Trophoblast cell (in vitro differentiated cells and primary cell): ENCODE measurements at regions not wholly inside any gene's neighbourhood (a gene's known extent, or its start where the extent isn't known, plus 50 kb on each side); places are given as distances from the start of the nearest gene placed in this dataset.

Experiments
- DNase-seq, 2 donors: peaks; one replicate each; pipeline ENCODE4 v3.0.0-alpha.2; 2016
- H2AFZ ChIP-seq: 2 replicates; pipeline ENCODE4 v1.6.1; 2013; ENCODE audit warnings: low read length, moderate library complexity, mild to moderate bottlenecking; ENCODE audit not compliant: insufficient read depth, poor library complexity
- H2AK5ac ChIP-seq: 2 replicates; pipeline ENCODE4 v1.6.1; 2013; ENCODE audit warnings: mild to moderate bottlenecking, low read length
- H2BK120ac ChIP-seq: 2 replicates; pipeline ENCODE4 v1.6.1; 2013; ENCODE audit warnings: low read length, mild to moderate bottlenecking, moderate library complexity; ENCODE audit not compliant: insufficient read depth, poor library complexity
- H2BK12ac ChIP-seq: 2 replicates; pipeline ENCODE4 v1.6.1; 2013; ENCODE audit warnings: mild to moderate bottlenecking, low read length, moderate library complexity
- H2BK5ac ChIP-seq: 2 replicates; pipeline ENCODE4 v1.6.1; 2013; ENCODE audit warnings: low read length, low read depth, moderate library complexity, mild to moderate bottlenecking; ENCODE audit not compliant: poor library complexity
- H3K14ac ChIP-seq: 2 replicates; pipeline ENCODE4 v1.6.1; 2013; ENCODE audit warnings: mild to moderate bottlenecking, low read length
- H3K18ac ChIP-seq: 2 replicates; pipeline ENCODE4 v1.6.1; 2013; ENCODE audit warnings: mild to moderate bottlenecking, low read length
- H3K23ac ChIP-seq: 2 replicates; pipeline ENCODE4 v1.6.1; 2013; ENCODE audit warnings: low read length
- H3K27ac ChIP-seq: 2 replicates; pipeline ENCODE4 v1.5.1; 2013; ENCODE audit warnings: low read depth, mild to moderate bottlenecking, inconsistent platforms, low read length, moderate library complexity
- H3K27me3 ChIP-seq: 2 replicates; pipeline ENCODE4 v1.6.1; 2013; ENCODE audit warnings: inconsistent platforms, mild to moderate bottlenecking, low read length, moderate library complexity; ENCODE audit not compliant: insufficient read depth
- H3K36me3 ChIP-seq, 2 experiments: 1 replicate in 1 of 2; 2 replicates in 1 of 2; pipeline ENCODE4 v1.6.1; 2013; ENCODE audit warnings: low read length in 2 of 2, mild to moderate bottlenecking in 2 of 2, moderate library complexity in 1 of 2; ENCODE audit not compliant: insufficient read depth in 2 of 2, control insufficient read depth in 1 of 2
- H3K4ac ChIP-seq: 2 replicates; pipeline ENCODE4 v1.6.1; 2013; ENCODE audit warnings: low read depth, mild to moderate bottlenecking, low read length, moderate library complexity
- H3K4me1 ChIP-seq, 2 experiments: 1 replicate in 1 of 2; 2 replicates in 1 of 2; pipeline ENCODE4 v1.6.1; 2013; ENCODE audit warnings: low read length in 2 of 2, mild to moderate bottlenecking in 2 of 2, moderate library complexity in 1 of 2; ENCODE audit not compliant: insufficient read depth in 2 of 2, control insufficient read depth in 1 of 2
- H3K4me2 ChIP-seq: 2 replicates; pipeline ENCODE4 v1.6.1; 2013; ENCODE audit warnings: inconsistent platforms, mild to moderate bottlenecking, low read length, moderate library complexity
- H3K4me3 ChIP-seq: 2 replicates; pipeline ENCODE4 v1.5.1; 2013; ENCODE audit warnings: mild to moderate bottlenecking, low read depth, low read length, inconsistent platforms
- H3K79me1 ChIP-seq: one replicate; pipeline ENCODE4 v1.6.1; 2013; ENCODE audit warnings: low read length
- H3K79me2 ChIP-seq: 2 replicates; pipeline ENCODE4 v1.6.1; 2013; ENCODE audit warnings: low read length, mild to moderate bottlenecking; ENCODE audit not compliant: control insufficient read depth, insufficient read depth, poor library complexity
- H3K9ac ChIP-seq: 2 replicates; pipeline ENCODE4 v1.6.1; 2013; ENCODE audit warnings: mild to moderate bottlenecking, low read length
- H3K9me3 ChIP-seq: 2 replicates; pipeline ENCODE4 v1.6.1; 2013; ENCODE audit warnings: low read depth, mild to moderate bottlenecking, control low read depth, inconsistent platforms, low read length; ENCODE audit not compliant: insufficient read depth
- H4K12ac ChIP-seq: 2 replicates; pipeline ENCODE4 v1.6.1; 2013; ENCODE audit warnings: low read depth, mild to moderate bottlenecking, low read length, moderate library complexity
- H4K8ac ChIP-seq: 2 replicates; pipeline ENCODE4 v1.6.1; 2013; ENCODE audit warnings: low read depth, mild to moderate bottlenecking, low read length, moderate library complexity
- H4K91ac ChIP-seq: one replicate; pipeline ENCODE4 v1.6.1; 2013; ENCODE audit warnings: low read depth, mild to moderate bottlenecking, low read length, moderate library complexity
- WGBS: extraction: QIAGEN DNeasy Blood & Tissue Kit; methylation state at CpG from one replicate; pipeline ENCODE4 v1.1.7; 2013; ENCODE audit warnings: missing lambda C conversion rate; ENCODE audit not compliant: insufficient read length, insufficient coverage; ENCODE audit errors: extremely low coverage; 5-methylcytosine and 5-hydroxymethylcytosine counted together

DNA sequence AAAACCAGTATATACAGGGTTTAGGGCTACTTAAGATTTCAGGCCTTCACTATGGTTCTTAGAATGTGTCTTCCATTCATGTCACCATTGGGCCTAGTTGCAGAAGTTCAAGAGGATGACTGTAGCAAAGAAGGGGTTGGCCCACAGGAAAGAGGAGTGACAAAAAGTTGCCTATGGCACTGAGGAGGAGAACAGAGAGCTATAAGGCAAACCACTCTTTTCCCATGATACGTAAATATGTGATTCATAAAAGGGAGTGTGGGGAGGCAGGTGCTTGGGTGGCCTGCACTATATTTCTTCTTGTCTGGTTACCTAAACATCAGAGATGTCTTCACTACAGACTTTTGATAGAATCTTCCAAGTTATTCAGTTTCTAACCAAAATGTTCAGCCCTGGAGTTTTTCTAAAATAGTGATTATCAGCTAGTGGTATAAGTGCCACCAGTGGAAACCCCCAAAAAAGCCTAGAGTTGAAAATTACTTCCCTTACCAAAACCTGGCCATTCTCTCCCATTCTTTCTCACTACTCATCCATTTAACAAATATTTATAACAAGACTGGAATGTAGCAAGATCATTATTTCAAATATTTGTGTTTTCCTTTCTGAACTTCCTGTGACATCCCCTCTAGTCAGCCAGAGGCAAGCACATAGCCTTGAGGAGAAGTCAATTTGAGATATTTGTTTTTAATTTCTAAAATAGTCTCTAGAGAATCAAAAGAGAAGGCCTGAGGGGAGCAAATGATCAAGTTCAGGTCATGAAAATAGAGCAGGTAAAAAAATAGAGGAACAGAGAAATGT lies 367.4 kb downstream of the EFNA5 start:
- Histone ChIP-seq H3K4me1 (peaks cover 4 to 5% of the 10 kb centered on the region in 2 experiments), H4K12ac (no peak overlapping the region), H3K79me1 (no peaks in the 10 kb centered on the region), H3K27ac (no peak overlapping the region), H3K27me3 (no peaks in the 10 kb centered on the region), H3K18ac (no peak overlapping the region), H3K4me2 (no peak overlapping the region), H2AK5ac (no peak overlapping the region), H3K36me3 (no peaks in the 10 kb centered on the region), H2AFZ (no peak overlapping the region), H3K79me2 (no peaks in the 10 kb centered on the region), H4K91ac (no peak overlapping the region), H4K8ac (no peak overlapping the region), H3K23ac (no peak overlapping the region), H3K9me3 (no peaks in the 10 kb centered on the region), H2BK120ac (no peak overlapping the region), H3K9ac (no peak overlapping the region), H2BK5ac (no peak overlapping the region), H2BK12ac (peak overlapping the region; percentile 59), H3K4ac (no peak overlapping the region), H3K14ac (no peak overlapping the region), H3K4me3 (no peak overlapping the region)
- no CpG with 5 or more reads among the region's 1 CpG for WGBS
- no peak for DNase-seq

DNA sequence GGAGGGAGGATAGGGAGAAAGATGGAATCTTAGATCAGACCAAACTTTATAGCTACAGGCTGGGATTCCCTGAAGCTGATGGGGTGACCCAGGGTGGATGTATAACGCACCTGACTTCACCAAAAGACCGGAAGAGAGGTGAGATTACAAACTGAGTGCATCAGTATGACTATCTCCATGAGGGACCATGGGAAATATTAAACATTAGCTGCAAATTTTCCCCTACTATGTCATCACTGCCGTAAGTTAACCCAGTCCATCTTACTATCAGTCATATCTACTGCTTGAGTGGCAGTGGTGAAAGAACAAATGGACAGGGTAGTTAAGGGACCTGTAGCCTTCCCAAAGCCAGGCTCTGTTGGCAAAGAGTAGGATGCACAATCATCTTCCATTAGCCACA lies 368.3 kb downstream of the EFNA5 start:
- Histone ChIP-seq H3K14ac (no peak overlapping the region), H2BK5ac (no peak overlapping the region), H3K79me1 (no peaks in the 10 kb centered on the region)

DNA sequence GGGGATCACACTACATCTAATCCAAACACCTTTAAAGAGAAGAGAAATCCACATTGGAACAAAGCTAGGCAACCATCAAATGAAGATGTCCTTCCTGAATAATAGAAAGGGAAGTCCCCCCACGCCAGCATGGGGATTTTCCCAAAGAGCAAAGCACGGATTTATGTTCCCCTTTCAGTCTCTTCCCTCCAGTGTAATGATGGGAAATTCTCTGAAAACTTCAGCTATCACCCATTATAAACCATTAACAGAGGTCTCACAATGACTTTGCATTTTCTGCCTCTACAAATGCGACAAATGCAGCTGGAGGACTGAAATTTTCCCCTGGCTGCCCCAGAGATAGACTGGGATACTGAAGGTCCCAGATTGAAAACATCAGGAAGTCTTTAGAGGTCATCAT lies 368.7 kb downstream of the EFNA5 start:
- no peaks in the 10 kb centered on the region for H3K79me2 ChIP-seq
- H3K18ac ChIP-seq: no peak overlapping the region
- H3K4me1 ChIP-seq: peaks cover 4 to 5% of the 10 kb centered on the region in 2 experiments
- no peak overlapping the region for H4K91ac ChIP-seq
- no peaks in the 10 kb centered on the region for H3K27me3 ChIP-seq
- H3K9me3 ChIP-seq: no peaks in the 10 kb centered on the region
- no peak overlapping the region for H3K23ac ChIP-seq
- H3K79me1 ChIP-seq: no peaks in the 10 kb centered on the region
- no peak for DNase-seq
- H2AK5ac ChIP-seq: no peak overlapping the region
- no peak overlapping the region for H2BK12ac ChIP-seq
- no peak overlapping the region for H3K9ac ChIP-seq
- H3K27ac ChIP-seq: no peak overlapping the region
- WGBS: no CpG with 5 or more reads among the region's 3 CpGs
- no peak overlapping the region for H3K4me2 ChIP-seq
- H3K14ac ChIP-seq: no peak overlapping the region
- no peak overlapping the region for H2BK5ac ChIP-seq
- H4K8ac ChIP-seq: no peak overlapping the region
- H3K36me3 ChIP-seq: no peaks in the 10 kb centered on the region
- H3K4ac ChIP-seq: no peak overlapping the region
- no peak overlapping the region for H2AFZ ChIP-seq
- no peak overlapping the region for H3K4me3 ChIP-seq
- H4K12ac ChIP-seq: no peak overlapping the region
- H2BK120ac ChIP-seq: no peak overlapping the region

More for the DNA sequence above, 368.3 kb downstream of the EFNA5 start:
- no peak overlapping the region for H2AK5ac ChIP-seq
- no peak overlapping the region for H2BK120ac ChIP-seq
- no peak overlapping the region for H2AFZ ChIP-seq
- H3K4me3 ChIP-seq: no peak overlapping the region
- H3K18ac ChIP-seq: no peak overlapping the region
- no peak overlapping the region for H4K8ac ChIP-seq
- H3K36me3 ChIP-seq: no peaks in the 10 kb centered on the region
- H3K4me1 ChIP-seq: peaks cover 4 to 5% of the 10 kb centered on the region in 2 experiments
- no peak overlapping the region for H4K91ac ChIP-seq
- no peaks in the 10 kb centered on the region for H3K27me3 ChIP-seq
- H3K27ac ChIP-seq: no peak overlapping the region
- H3K4ac ChIP-seq: no peak overlapping the region
- no peak overlapping the region for H3K4me2 ChIP-seq
- H3K9ac ChIP-seq: no peak overlapping the region
- no peak overlapping the region for H2BK12ac ChIP-seq
- no peak for DNase-seq
- no peaks in the 10 kb centered on the region for H3K79me2 ChIP-seq
- H3K23ac ChIP-seq: no peak overlapping the region
- H4K12ac ChIP-seq: no peak overlapping the region
- H3K9me3 ChIP-seq: no peaks in the 10 kb centered on the region
- WGBS: no CpG with 5 or more reads among the region's 3 CpGs

DNA sequence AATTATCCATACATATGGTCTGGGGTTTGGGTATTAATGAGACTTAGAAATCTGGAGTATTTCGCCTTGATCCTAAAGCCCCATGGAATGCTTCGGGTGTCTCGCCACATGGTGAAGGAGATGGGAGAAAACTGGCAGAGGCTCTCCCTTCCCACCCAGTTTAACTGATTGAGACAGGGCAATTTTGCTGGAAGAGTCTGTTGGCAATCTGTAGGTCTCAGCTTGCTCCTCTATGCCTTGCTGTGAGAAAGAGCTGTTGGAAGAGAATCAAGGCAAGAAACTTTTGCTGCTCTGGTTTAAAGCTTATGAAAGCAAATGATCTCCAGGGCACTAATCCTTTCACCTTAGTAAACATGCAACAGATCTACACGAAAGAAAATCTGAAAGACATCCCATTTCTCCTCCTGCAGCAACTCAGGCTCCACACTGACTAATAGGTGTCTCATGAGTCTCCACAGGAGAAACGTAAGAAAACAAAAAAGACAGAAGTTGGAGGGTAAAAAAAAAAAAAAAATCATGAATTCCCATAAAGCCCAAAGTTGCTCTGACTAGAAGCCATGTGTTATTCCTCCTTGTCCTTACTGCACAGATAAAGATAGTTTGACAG lies 369.9 kb downstream of the EFNA5 start:
- no peak overlapping the region for H3K4ac ChIP-seq
- no peak overlapping the region for H3K23ac ChIP-seq
- no peak overlapping the region for H3K18ac ChIP-seq
- H3K27ac ChIP-seq: no peak overlapping the region
- H3K4me3 ChIP-seq: no peak overlapping the region
- no peak overlapping the region for H2AFZ ChIP-seq
- H3K9me3 ChIP-seq: no peaks in the 10 kb centered on the region
- no peak overlapping the region for H4K91ac ChIP-seq
- no CpG with 5 or more reads among the region's 5 CpGs for WGBS
- no peaks in the 10 kb centered on the region for H3K36me3 ChIP-seq
- H3K79me2 ChIP-seq: no peaks in the 10 kb centered on the region
- H4K8ac ChIP-seq: no peak overlapping the region
- H2BK12ac ChIP-seq: no peak overlapping the region
- peaks cover 2 to 5% of the 10 kb centered on the region in 2 experiments for H3K4me1 ChIP-seq
- H3K4me2 ChIP-seq: no peak overlapping the region
- no peak for DNase-seq
- H3K79me1 ChIP-seq: no peaks in the 10 kb centered on the region
- no peak overlapping the region for H3K9ac ChIP-seq
- H4K12ac ChIP-seq: no peak overlapping the region
- H3K27me3 ChIP-seq: no peaks in the 10 kb centered on the region
- H2BK120ac ChIP-seq: no peak overlapping the region
- no peak overlapping the region for H3K14ac ChIP-seq
- no peak overlapping the region for H2BK5ac ChIP-seq
- H2AK5ac ChIP-seq: no peak overlapping the region
